GM21723 (cell line): ENCODE measurements at regions not wholly inside any gene's neighbourhood (a gene's known extent, or its start where the extent isn't known, plus 50 kb on each side); places are given as distances from the start of the nearest gene placed in this dataset.

Experiments used
- ATAC-seq: cut with Tn5 transposase; IDR thresholded peaks from one replicate; pipeline ENCODE4 v1.9.1; 2021; ENCODE audit warnings: mild to moderate bottlenecking, moderate library complexity; ENCODE audit not compliant: unreplicated experiment

- ATAC-seq, result no peak
Measured at GRCh38 chr2:168373468-168373867, 82.6 kb upstream of the CERS6 start.

- ATAC-seq, result no peak
Measured at GRCh38 chr2:168375195-168375798, 80.8 kb upstream of the CERS6 start.

- no peak for ATAC-seq
Measured at GRCh38 chr2:168378960-168379669, 77.0 kb upstream of the CERS6 start.

- ATAC-seq, result no peak
Measured at GRCh38 chr2:168380500-168380899, 75.6 kb upstream of the CERS6 start.

- ATAC-seq, result no peak
Measured at GRCh38 chr2:168392024-168392423, 64.0 kb upstream of the CERS6 start.

GRCh38 chr2:168392797-168393196, 63.3 kb upstream of the CERS6 start:
- no peak for ATAC-seq

- ATAC-seq, result no peak
Measured at GRCh38 chr2:168394262-168394661, 61.8 kb upstream of the CERS6 start.

- ATAC-seq, result no peak
Measured at GRCh38 chr2:168396131-168396530, 59.9 kb upstream of the CERS6 start.

- no peak for ATAC-seq
Measured at GRCh38 chr2:168397629-168398028, 58.4 kb upstream of the CERS6 start.

- no peak for ATAC-seq
Measured at GRCh38 chr2:168401048-168401556, 55.0 kb upstream of the CERS6 start.

- no peak for ATAC-seq
Measured at GRCh38 chr2:168401771-168402170, 54.3 kb upstream of the CERS6 start.

- no peak for ATAC-seq
Measured at GRCh38 chr2:168402531-168402930, 53.5 kb upstream of the CERS6 start.

- no peak for ATAC-seq
Measured at GRCh38 chr2:168403736-168404135, 52.3 kb upstream of the CERS6 start.

- ATAC-seq, result no peak
Measured at GRCh38 chr2:168404764-168405163, 51.3 kb upstream of the CERS6 start.
